NCI-H2227 (cell line): ENCODE measurements at regions not wholly inside any gene's neighbourhood (a gene's known extent, or its start where the extent isn't known, plus 50 kb on each side); places are given as distances from the start of the nearest gene placed in this dataset.
"Not testable (repeated sequence)": the region's sequence is repeated elsewhere in the genome, so short reads cannot be mapped to it uniquely, and the experiment has no call there.

Experiments used
- DNase-seq: peaks from one replicate; lab custom pipeline; 2025; ENCODE audit not compliant: unreplicated experiment; lab: John Stamatoyannopoulos, UW

DNA sequence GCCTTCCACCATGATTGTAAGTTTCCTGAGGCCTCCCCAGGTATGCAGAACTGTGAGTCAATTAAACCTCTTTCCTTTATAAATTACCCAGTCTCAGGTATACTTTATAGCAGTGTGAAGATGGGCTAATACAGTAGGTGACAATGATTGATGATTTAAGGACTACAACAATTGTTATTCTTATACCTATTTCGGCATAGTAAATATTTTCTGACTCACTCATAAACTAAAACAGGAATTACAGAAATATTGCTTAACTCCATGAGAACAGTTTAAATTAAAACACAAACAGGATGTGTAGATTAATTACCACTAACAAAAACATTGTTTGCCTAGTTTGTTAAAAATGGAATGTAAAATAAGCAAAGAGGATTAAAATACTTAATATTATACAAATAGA lies 839.9 kb downstream of the LTN1 start:
- DNase-seq = no peak

DNA sequence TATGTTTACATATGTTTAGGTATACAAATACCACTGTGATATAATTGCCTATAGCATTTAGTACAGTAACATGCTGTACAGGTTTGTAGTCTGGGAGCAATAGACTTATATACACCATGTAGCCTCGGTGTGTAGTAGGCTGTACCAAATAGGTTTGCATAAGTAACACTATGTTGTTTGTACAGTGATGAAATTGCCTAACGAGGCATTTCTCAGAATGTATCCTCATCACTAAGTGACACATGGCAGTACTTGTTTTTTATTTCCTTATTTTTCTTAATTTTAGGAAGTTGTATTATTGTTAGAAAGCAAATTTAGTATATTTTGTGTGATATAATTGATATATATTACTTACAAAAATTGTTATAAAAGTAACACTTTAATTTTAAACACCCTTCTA lies 840.9 kb downstream of the LTN1 start:
- DNase-seq = no peak

DNA sequence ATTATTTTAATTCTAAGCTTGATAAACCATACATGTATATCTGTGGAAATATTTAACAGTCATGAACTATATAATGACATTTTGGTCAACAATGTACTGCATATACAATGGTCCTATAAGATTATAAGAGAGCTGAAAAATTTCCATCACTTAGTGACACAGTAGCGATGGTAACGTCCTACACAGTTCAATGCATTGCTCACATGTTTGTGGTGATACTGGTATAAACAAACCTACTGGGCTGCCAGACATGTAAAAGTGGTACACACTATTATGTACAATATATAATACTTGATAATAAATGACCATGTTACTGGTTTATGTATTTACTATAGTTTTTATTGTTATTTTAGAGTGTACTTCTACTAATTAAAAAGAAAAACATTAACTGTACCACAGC lies 841.9 kb downstream of the LTN1 start:
- DNase-seq = no peak

DNA sequence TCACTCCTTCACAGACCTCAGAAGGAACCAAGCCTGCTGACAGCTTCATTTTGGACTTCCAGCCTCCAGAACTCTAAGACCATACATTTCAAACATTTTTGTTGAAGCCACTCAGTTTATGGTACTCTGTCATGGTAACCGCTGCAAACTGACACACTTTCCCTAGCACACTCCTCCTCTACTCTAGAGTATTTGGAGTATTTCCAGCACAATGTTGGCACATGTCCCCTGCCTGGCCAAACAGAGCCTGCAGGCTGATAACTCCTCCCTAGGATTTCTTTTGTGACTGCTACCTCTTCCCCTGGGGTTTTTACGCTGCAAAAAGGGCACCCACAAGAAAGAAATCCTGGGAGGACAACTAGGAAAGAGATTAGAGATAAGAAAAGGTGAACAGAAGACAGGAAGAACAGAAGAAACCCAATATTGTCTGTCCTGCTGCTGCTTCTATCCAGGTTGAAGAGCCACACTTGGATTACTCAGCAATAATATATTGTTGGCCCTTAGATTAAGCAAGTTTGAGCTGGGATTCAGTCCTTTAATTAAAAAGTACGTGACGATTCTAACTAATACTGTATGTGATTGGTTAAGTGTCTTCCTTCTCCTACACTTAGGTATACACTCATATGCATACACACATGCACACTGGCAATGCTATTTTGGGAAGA lies 844.1 kb downstream of the LTN1 start:
- DNase-seq = no peak

DNA sequence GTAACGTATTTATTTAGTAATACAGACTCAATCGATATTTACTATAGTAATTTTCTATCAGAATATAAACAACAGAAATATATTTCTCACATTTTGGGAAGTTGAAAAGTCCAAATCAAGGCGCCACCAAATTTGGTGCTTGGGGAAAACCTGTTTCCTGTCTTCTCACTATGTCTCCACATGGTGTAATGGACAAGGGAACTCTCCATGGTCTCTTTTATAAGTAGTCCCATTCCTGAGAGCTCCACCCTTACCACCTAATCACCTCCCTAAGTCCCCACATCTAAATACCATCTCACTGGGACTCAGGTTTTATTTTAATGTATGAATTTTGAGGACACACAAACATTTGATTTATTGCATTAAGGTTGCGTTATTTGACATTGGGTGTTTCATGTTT lies 848.0 kb downstream of the LTN1 start:
- DNase-seq = no peak

DNA sequence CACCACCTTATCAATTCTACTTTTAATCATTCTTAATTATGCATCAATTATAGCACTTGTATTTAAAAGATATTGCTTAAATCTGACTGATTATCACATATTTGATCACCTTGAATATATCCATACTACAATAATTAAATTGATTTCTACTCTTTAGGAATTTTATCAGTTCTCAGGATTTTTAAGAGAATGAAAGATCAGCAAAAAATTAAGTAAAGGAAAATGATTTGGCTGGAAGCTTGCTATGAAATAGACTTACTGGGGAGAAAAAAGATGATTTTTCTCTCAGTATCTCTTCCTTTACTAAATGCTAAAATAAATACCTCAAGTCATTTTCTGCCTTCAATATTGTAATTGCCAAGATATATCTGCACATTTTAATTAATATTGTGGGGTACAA lies 848.6 kb downstream of the LTN1 start:
- DNase-seq = no peak

DNA sequence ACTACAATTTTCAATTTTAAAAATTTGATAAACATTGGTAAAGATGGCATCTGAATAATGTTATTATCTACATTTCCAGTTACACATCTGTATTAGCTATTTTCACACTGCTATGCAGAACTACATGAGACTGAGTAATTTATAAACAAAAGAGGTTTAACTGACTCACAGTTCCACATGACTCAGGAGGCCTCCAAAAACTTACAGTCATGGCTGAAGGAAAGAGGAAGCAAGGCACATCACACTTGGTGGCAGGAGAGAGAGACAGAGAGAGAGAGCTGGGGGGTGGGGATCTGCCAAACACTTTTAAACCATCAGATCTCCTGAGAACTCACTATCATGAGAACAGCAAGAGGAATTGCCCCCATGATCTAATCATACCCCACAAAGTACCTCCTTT lies 850.0 kb downstream of the LTN1 start:
- no peak for DNase-seq

DNA sequence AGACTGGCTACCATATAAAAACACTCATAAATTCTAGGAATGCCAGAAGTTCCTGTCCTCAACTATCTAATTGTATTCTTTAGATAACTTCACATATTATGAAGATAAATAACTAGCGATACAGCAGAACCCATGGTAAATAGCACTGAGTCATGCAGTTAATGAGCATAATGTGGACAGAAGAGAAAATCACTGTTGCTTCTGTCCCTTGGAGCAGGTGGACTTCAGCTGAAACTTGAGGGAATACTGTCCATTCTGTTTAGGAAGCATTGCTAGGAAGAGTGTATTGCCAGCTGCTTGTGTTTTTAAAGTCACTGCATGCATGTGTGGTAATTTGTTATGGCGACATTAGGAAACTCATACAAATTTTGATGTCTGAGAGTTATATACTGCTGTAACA lies 854.4 kb downstream of the LTN1 start:
- DNase-seq = no peak

DNA sequence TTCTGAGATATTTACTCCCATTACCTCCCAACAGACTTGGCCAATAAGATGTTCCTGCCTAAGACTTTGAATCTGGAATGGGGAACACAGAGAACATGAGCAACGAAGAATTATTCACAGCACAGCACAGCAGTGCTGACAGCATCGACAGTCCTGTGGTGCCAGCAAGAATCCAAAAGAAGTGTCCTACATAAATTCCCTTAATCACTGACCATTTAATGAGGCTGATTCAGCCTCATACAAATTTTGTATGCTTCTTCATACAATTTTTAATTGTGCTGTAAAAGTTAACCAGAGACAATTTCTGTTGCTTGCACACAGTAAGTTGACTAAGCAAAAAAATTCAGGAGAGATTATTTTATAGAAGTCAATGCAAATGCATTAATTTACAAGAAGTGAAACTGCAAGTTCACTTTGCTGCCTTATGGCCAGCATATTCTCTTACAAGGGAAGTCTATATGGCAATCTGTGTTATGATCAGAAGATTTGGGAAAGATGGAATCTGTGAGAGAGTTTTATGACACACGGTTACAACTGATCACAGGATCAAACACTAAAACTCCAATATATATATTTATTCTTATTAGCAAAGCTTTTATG lies 855.9 kb downstream of the LTN1 start:
- DNase-seq = no peak

DNA sequence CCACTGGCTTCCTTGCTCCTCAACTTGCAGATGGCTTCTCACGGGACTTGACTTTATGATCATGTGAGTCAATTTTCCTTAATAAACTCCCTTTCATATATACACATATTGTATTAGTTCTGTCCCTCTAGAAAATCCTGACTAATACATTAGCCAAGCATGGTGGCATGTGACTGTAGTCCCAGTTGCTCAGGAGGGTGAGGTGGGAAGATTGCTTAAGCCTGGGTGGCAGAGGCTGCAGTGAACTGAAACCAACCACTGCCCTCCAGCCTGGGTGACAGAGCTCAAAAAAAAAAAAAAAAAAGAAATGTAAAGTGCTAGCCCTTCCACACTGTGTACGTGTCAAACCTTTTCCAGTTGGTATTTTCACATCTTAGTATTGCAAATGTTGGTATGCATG lies 857.0 kb downstream of the LTN1 start:
- no peak for DNase-seq

DNA sequence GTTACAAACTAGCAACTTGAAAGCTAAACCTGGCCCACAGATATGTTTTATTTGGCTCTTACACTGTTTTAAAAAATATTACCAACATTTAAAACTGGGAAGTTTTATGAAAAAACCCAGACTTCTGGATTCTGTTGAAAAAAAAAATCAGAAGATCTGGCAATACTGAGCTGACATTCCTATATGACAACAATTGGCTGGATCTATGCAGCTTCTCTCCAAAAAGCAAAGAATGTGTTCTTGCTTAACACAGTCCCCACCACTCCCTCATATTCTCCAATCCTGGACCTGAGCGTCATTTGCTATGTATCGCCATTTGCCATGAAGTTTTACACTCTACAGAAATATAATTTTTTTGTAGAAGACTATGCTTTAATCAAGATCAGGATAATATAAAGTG lies 859.6 kb downstream of the LTN1 start:
- DNase-seq = no peak

DNA sequence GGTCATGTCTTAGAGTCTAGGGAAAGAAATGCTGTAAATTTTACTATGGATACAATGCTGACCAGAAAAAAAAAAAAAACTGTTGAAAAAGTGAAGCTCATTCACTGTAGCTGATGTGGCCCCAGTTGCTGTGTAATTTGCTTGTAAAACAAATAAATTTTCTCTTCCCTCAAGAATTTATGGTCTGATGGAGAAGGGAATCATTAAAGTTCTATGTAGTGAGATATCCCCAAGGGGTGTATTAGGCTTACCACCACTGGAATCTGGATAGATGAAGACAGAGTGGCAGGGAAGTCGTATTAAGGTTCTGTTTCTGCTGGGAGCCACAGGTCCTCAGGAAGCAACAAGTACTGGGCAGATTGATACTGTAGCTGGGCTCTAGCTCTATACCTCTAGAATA lies 860.0 kb downstream of the LTN1 start:
- no peak for DNase-seq

DNA sequence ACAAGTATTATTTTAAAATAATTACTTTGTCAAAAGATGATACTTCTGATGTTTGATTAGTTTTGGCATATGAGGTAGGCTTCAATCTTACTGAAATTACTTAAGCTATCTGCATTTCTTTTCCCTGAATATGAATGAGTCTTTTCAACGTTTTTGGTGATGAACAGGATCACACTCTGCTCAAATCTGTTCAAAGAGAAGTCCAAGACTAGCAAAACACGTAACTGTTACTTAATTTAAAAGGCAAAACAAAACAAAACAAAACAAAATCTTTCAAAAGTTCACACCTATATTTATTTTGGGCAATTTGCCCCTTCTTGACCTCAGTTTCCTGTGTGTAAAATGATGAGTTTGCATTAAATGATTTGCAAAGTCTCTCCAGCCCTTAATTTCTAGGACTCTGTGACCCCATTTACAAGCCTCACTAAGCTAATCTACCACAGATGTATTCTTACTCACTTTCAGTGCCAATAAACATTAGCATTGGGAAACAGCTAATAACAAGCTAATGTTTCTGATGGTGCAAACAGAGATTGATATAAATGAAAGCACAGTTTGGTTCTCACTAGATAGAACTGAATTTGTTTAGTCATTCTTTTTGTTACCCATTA lies 865.4 kb downstream of the LTN1 start:
- no peak for DNase-seq

DNA sequence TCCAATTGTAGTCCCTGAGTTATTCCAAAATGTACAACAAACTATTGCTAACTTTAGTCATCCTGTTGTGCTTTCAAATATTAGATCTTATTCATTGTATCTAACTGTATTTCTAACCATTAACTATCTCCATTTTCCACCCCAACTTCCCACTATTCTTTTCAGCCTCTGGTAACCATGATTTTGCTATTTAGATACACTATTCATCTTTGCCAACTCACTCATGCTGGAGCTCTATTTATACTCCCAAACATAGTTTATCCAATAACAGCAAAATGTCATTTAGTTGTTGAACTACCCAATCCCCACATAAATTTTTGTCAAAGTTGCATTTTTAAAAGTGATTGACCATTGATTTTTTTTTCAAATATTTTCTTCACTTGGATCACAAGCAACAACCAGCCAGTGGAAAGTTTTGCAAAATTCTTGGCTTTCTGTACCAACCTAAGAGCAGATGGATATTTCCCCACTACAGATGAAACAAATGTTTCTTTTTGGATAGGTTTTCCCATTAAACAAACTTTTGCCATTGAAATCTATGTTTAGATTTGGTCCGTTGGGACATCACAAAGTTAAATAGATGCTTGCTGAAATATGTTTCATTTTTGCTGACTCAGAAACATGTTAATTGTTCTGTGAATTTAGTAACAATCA lies 866.0 kb downstream of the LTN1 start:
- DNase-seq = no peak

DNA sequence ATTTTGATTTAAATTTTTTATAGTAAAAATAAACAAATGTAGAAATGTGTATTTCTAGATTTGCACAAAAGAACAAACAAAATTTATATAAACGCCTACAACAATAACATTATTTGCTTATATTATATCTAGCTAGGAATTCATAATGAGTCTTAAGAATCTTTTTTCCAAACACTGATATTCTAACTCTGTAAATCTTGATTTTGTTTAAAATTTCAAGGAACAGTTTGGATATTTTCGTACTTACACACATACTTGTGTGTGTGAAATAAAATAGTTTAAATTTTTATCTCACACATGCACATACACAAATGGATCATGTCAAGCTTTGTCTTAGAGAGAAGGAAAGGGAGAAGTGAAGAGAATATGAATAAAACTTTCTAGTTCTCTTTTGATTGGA lies 868.1 kb downstream of the LTN1 start:
- no peak for DNase-seq

DNA sequence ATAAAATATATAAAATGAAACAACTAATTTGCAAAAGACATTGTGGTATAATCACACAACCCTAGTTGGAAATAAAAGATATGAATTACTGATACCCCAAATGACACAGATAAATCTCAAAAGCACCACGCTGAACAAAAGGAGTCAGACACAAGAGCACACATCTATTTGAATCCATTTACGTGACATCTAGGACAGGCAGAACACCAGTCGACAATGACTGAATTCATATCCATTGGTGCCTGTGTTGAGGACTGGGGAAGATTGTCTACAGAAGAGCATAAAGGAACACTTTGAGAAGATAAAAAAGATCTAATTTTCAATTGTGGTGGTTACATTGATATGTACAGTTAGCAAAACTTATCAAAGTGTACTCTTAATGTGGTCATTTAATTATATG lies 874.1 kb downstream of the LTN1 start:
- no peak for DNase-seq

DNA sequence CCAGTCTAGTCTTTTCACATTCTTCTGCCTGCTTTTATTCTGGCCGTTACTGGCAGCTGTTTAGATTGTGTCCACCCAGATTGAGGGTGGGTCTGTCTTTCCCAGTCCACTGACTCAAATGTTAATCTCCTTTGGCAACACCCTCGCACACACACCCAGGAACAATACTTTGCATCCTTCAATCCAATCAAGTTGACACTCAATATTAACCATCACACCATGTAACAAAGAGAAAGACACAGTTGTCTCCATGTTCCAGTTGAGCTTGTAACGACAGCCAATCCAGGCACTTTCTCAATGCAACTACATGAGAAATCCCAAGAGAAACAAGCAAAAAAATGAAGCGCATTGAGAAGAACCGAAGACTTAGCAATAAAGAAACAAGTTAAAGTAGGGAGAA lies 877.7 kb downstream of the LTN1 start:
- DNase-seq = not testable (repeated sequence)

DNA sequence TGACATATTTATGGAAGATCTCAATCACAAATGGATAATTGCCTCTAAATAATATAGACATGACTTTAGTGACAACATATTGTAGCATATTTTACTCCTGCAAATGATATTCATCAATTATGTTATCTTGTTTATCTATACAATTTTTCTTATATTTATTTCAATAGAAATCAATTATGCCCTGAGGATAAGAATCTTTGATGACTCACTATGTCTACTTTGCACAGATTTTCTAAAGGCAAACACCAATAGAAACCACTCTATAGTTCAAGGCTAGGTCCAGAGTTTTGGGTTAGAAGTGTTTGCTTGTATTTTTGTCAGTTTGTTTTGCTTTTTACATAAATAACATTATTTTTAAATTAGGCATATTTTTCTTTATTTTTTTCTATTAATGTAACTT lies 879.0 kb downstream of the LTN1 start:
- no peak for DNase-seq

DNA sequence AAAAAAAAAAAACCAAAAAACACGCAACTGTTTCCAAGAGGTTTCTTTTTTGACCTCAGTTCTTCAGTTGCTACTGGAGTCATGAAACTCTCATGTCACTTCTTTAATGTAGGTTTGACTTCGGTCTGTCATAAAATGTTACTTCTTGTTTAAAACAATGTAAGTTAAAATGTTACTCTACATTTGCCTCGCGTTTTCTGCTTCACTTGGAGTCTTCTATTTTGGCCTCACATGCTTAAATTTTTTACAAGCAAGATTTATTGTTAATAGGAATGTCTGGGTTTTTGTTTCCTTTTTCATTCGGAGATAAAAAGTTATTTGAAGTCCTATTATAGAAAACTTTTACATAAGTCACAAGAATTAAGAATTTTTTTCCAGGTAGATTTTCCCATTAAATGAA lies 880.2 kb downstream of the LTN1 start:
- no peak for DNase-seq

DNA sequence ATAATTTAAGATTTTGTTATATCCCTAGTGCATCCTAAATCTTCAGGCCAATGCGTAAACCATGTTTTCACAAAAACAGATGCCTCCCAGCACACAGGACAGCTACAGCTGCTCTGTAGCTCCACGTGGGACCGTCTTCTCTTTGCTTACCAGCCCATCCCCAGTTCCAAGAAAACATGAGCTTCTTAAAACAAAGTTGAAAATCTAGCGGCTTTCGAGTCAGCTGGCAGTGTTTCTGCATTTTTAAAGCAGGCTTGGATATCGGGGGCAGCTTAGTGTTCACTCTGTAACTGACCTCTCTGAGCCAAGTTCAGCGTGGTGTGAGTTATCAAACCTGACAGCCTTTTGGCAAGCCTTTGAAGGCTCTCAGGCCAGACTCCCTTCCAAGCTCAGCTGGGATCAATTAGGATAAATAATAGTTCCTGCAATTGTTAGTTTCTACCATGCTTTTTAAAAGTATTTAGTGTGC lies 881.5 kb downstream of the LTN1 start:
- DNase-seq = no peak

DNA sequence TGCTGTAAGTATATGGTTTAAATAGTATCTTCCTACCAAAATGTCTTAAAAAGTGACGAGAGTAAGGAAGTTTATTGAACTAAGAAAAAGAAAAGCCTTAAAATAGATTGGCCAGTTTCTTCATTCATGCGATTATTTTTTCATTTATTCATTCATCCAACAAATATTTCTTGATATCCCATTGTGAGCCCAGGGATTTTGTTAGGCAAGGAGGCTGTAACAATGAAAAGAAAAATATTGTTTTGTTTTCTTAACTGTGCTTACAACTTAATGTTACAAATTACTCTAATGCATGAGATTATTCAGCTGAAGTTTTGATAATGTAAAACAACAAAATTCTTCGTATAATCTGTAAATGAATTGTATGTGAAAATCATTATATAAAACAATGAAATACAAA lies 882.0 kb downstream of the LTN1 start:
- DNase-seq = no peak

DNA sequence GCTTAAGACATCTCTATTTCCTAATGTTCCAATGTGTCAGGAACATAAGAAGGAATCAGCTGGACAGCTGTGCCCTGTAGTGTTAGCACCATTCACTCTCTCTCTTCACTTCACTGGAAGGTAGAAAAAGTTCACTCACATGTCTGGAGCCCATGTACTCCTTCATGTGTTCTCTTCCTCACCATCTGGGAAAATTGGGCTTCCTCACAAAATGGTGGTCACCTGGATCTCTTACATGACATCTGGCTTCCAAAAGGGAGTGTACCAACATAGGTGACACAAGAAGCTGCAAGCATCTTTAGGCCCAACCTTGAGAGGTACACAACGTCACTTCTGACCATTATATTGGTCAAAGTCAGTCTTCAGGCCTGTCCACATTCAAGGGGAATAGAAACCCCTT lies 882.6 kb downstream of the LTN1 start:
- no peak for DNase-seq
